Left renal cortex interstitium (tissue), 4 donors: ENCODE measurements at regions not wholly inside any gene's neighbourhood (a gene's known extent, or its start where the extent isn't known, plus 50 kb on each side); places are given as distances from the start of the nearest gene placed in this dataset.
"Not testable (repeated sequence)": the region's sequence is repeated elsewhere in the genome, so short reads cannot be mapped to it uniquely, and the experiment has no call there.

Experiments used
- DNase-seq, 4 donors: peaks; one replicate each; pipeline ENCODE4 v3.0.0-alpha.2; 2013; ENCODE audit warnings: low read depth in 4 of 4, low spot score in 2 of 4, missing footprints in 1 of 4

DNA sequence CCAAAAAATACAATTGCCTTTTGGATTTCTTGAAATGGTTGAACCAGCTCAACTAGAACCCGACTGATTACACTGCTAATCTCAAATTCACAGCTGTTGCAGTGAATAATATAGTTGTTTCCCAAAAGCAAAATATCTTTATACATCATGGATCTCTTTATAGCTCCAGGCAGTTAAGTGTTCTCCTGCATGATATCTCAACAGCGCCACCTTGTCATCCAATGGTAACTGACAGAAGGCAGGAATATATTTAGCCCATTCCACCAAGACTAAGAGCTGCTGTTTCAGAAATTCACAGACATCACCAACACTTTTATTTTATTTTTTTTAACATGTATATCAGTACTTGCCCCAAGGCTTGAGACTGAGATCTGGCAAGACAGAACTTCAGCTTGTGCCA is 1141.0 kb upstream of the PRR20A start:
- no peak for DNase-seq

DNA sequence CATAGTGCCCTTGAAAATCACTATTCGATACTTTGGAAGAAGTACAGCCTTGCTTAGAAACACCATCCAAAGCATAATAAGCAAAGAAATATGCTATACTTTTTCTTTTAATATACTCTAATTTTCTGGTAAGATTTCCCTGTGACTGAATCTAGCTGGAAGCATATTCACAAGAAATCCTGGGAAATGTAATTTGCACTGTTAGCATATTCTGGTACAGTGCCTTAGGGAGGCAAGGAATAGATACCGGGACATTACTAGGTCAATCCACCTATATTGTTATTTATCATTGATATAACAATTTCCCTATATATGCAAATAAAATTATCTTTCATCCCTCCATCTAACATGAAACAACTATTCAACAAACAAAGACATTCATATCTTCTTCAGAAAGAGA is 1131.3 kb upstream of the PRR20A start:
- no peak for DNase-seq

DNA sequence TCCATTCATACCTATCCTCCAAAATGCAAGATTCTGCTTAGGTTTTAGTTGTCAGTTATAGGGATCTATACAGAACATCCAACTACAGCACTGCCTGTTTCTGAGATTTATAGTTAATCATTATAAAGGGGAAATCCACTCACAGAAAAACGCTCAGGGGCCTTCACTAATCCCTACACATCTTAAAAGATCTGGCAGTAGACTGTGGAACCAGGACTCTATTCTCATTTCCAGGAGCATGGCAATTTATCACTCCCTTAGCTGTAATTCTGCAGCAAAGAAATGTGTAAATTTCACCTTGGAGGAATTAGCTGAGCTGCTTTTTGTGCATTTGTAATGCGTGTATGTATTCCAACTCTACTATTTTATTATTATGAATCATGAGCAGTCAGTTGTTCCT is 1128.1 kb upstream of the PRR20A start:
- no peak for DNase-seq

DNA sequence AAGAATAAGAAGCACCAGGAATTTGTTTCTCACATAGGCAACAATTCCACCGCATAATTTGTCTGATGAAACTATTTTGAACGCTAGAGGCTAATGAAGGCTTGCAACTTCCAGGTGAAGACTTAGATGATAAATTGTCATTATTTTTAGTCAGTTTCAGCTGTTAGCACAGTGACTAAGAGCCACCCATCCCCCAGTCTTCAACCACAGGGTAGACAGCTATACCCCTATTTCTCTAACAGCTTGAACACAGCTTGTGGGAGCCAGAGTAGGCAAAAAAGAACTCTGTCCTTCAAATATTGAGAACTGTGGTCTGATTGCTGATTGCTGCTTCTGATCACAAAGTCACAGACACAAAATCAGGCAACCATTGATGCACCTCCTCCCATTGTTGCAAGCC is 1124.8 kb upstream of the PRR20A start:
- no peak for DNase-seq

DNA sequence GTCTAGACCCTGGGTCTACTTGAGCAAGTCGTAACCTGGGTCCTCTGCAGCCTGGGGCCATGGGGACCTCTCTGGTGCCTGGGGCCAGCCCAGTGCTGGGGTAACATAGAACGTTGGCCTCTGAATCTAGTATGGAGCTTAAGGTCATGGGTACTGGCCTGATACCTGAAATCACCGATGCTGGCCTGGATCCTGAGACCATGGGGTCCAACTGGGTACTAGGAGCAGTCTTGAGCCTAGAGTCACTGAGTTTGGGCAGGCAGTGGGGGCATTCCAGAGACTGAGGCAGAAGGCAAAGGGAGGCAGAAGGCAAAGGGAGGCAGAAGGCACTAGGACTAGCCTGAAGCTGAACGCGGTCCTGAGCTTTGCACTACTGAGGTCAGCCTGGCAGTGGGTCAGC is 1121.1 kb upstream of the PRR20A start:
- DNase-seq: no peak

DNA sequence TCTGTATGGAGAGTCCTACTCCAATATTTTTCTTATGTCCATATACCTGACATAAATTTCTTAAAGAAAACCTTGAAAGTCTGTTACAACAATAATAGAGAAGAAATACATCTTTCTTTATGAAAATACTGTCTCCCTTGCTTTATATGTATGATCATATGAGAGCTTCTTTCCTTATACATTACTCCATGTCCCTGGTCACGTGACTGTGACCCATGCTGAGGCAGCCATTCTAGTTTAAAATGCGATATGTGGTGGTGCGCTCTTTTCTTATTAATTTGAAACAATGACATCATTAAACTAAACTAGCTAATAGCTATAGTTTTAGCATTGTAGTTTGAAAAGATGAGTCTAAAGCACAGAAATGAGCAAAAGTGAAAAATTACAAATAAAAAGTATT is 1120.3 kb upstream of the PRR20A start:
- no peak for DNase-seq

DNA sequence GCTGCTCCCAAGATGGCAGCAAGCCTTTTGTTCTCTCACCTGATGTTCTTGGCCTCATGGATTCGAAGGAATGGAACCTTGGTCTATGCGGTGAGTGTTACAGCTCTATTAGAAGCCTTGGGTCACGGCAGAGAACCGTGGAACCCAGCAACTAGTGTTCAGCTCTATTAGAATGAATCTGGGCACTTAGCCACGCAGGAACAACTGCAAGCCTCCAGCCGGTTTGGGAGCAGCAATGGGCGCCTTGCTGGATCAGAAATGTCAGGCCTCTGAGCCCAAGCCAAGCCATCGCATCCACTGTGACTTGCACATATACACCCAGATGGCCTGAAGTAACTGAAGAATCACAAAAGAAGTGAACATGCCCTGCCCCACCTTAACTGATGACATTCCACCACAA is 1100.7 kb upstream of the PRR20A start:
- no peak for DNase-seq

DNA sequence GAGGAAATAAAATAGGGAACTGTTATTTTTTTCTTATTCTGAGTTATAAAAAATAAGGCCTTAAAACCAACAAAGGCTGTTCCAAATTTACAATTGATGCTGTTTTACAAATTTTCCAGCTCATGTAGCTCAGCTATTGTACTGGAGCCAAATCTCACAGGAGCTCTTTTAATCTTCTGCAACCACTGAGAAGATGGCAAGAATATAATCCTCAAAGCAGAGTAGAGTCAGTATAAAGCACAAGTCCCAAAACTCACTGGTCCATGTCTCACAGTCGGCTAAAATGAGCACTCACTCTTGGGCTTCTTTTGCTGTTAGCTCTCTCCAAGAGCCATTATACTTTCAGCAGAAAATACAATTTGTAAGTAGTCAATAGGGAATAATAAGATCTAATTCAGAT is 1074.4 kb upstream of the PRR20A start:
- DNase-seq: no peak

DNA sequence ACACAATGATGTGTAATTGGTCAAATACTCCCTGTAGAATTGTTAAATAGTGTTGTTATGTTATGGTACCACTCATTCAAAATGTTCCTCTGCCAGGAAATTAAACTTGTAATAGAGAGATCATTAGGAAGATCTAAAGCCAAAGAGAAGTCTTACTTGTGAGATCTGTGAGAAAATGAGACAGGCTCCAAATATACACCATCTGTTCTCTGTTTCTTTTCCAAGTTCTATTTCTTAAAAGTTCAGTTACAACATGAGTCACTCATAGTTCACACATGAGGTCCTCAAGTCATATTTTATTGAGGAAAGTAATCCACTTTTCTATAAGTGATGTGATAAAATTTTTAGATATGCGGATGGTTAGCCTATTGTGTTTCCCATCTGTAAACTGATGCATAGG is 1038.1 kb upstream of the PRR20A start:
- no peak for DNase-seq

DNA sequence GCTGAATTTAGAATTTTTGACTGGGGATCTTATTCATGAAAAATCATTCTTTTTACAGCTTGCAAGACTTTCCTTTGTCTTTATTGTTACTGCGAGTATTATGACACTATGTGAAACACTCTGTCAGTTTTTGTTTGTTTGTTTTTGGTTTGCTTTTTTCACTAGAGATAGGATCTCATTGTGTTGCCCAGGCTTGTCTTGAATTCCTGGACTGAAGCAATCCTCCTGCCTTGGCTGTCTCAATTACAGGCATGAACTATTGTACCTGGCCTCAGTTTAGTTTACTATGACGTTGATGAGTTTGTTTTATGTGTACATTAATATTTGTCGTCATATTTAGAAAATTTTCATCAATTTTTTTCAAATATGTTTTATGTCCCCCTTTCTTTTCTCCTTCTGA is 1030.0 kb upstream of the PRR20A start:
- no peak for DNase-seq

DNA sequence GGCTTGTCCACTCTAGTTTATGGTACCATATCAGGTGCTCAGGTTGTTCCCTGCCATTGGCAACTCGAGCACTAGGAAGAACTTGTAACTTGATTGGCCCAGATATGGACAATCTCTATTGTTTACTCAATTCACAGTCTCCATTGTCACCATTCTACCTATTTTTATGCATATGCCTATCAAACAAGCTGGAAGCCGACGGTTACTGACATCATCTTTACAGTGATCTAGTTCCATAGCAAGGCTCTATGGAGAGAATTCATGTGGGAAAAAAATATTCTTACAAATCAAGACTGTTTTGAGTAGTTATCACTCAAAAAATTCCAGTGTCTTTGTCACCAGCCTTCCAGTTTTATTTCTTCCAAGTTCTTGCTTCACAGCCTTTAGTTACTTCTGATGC is 1006.2 kb upstream of the PRR20A start:
- DNase-seq: no peak

DNA sequence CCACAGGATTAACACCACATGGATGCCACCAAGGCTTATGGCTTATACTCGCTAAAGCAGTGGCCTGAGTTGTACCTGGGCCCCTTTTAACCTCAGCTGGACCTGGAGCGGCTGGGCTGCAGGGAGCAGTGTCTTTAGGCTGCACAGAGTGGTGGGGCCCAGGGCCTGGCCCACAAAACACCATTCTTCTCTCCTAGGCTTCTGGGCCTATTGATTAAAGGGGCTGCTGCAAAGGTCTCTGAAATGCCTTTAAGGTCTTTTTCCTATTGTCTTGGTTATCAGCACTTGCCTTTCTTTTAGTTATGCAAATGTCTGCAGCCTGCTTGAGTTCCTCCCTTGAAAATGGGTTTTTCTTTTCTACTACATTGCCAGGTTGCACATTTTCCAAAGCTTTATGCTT is 973.9 kb upstream of the PRR20A start:
- no peak for DNase-seq

DNA sequence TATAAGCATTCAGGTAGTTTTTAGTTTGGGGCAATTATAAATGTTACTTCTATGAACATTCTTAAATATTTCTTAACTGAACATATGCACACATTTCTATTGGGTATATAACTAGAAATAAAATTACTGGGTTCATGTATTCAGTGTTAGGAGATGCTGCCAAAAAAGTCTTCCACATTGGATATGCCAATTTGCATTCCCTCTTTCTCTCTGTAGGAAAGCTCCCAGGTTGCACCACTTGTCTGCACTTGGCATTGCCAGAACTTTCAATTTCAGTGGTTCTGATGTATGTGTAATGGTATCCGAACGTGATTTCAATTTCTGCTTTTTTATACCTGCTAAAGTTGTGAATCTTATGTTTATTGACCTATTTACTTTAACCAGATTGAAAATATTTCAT is 972.1 kb upstream of the PRR20A start:
- no peak for DNase-seq

DNA sequence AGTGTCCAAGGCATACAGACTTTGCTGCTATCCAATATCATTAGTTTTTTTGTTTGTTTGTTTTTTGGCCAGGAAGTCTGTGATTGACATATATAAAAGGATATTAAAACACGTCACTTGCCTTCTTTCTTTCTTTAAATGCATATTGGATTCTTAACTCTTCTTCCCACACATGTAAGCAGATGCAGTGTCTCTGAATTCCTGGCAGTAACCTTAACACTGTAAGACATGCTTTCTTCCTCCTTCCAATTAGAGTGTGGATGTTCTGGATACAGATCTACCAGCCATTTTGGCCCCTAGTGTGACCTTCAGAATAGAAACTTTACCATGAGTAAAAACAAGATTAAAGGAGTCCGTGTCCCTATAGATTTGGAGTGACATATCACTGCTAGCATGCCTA is 967.4 kb upstream of the PRR20A start:
- no peak for DNase-seq

DNA sequence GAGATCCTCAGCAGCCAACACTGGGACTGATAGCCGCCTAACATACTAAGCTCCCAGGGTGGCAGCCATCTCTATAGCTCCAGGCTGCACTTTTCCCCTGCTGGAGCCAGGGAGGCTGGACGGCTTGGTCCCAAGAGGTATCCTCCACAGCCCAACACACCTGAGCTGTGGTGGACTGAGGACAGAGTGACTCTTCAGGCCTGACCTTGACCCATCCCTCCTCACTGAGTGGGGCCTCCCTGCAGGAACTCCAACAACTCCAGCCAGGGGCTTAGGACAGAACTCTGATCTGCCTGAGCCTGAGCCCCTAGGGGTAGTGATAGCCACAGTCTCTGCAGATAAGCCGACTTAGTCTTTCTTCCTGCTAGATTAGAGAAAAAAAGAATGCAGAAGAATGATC is 958.1 kb upstream of the PRR20A start:
- DNase-seq: no peak

DNA sequence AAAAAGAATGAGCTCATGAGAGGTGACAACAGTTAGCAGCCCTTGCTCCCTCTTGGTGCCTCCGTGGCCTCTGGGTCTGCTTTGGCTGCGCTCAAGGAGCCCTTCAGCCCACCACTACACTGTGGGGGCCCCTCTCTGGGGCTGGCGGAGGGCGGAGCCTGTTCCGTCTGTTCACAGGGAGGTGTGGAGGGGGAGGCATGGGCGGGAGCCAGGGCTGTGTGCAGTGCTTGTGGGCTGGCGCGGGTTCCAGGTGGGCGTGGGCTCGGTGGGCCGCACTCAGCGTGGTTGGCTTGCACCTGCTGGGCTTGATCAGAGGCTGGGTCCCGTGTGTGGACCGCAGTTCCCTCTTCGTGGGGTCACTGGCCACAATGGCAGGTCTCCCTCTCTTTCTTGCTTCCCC is 953.4 kb upstream of the PRR20A start:
- DNase-seq: no peak

DNA sequence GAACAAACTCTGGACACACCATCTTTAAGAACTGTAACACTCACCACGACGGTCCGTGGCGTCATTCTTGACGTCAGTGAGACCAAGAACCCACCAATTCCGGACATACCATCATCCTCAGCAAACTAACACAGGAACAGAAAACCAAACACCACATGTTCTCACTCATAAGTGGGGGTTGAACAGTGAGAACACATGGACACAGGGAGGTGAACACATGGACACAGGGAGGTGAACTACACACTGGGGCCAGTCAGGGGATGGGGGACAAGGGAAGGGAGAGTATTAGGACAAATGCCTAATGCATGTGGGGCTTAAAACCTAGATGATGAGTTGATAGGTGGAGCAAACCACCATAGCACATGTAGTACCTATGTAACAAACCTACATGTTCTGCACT is 952.1 kb upstream of the PRR20A start:
- DNase-seq: not testable (repeated sequence)

DNA sequence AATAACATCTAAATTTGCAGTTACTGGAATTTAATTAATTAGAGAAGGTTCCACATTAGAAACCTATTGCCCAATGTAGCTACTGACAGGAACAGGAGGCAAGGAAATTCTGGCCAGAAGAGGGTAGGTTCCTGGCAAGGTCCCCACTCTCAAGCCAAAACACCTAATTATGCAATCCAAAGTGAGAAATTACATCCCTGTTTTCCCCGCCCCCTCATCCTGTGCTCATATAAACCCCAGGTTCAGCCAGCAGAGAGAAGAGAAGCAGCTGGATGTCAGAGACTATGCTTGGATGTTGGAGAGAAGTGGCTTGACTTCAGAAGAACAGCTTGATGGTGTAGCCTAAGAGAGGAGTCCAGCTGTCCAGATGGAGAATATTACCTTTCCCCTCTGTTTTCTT is 951.3 kb upstream of the PRR20A start:
- no peak for DNase-seq

DNA sequence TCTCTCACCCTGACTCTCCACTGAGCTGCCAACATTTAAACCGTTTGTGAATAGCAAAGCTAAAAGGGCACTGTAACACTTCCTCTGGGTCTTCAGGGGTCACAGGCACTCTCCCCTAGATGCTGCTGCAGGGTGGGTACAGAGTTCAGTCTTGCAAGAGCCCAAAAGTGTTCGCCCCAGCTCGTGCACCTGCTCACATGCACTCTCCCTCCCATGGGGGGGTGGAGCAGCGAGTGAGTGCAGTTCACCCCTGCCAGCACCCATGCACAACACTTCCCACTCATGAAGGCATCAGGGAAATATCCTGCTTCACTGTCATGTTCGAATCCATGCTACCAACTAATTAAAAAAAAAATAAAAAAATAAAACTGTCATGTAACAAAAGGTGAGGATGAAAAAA is 950.7 kb upstream of the PRR20A start:
- DNase-seq: no peak

DNA sequence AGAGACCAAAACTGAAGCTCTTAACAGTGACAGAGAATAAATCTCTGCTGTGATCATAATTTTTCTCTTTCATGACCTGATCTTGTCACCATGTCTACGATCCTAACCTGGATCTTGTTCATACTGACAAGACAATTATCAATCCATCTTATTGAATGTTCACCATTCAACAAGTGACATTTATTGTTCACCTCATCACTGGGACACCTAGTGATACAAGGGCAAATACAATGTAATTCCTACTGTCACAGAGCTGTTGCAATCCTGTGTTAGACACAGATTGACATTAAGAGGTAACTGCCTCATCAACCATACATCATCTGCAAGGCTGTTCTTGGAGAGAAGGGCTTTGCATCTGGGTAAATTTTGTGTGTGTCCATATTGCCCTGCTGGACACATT is 942.4 kb upstream of the PRR20A start:
- no peak for DNase-seq

DNA sequence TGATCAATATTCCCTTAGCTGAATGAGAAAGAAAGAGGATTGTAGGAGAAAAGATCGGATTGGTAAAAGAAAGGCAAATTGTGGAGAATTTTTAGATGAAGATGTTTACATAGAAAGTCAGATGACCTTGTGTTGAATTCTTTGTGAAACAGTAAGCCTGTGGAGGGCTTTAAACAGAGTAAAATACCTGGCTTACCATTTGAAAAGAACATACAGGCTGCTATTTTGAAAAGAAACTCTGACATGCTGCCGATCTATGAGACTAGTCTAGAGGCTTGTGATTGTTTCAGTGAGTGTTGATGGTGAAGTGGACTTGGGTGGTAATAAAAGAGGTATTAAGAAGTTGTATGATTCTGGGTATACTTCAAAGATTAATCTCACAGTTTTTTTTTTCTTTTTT is 938.9 kb upstream of the PRR20A start:
- no peak for DNase-seq

DNA sequence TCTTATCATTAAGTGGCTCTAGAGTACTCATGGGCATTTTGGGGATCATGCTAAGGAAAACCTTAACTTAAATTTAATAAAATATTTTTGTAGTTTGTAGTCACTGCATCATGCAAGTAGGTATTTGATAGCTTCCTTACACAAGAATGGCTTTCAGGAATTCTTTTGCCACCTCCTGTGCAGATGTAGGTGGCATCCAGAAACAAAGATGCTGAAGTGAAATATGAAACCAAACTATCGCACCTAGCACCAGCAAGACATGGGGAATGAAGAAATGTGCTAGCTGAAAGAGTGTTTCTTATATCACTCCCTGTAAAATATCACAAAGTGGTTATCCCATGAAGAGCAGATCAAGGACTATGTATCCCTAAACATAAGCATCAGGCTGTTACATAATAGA is 924.5 kb upstream of the PRR20A start:
- no peak for DNase-seq

DNA sequence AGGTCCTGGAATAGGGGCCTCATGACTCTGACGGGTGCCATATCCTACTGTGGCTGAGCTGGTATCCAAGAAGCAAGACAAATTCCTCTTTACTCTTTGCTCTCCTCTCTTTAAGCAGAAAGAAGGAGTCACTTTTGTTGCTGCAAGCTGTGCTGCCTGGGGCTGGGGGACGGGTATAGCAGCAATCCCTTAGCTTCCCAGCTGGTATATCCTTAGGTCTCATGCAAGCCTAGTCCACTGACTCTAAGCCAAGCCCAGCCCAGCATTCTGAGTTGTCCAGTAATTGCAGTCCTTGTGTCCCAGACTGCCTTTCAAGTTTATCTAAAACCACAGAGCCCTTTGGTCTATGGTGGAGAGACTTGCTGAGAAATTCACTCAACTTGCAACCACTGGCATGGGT is 893.0 kb upstream of the PRR20A start:
- no peak for DNase-seq

DNA sequence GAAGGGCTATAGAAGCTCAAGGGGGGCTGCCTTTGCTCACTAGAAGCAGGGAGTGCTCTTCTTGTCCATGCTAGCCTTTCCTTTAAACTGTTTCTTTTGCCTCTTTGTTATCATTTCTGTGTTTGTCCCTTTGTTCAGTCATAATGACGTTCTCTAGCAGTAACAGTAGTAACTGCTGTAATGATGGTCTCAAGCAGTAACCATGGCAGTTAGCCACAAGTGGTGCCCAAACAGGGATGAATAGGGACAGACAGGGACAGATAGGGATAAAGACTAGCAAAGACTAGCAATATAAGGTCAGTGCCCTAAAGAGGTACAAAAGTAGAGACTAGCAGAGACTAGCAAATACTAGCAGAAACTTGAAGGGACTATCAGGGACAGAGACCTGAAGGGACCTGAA is 869.0 kb upstream of the PRR20A start:
- no peak for DNase-seq
